IMR-90 (cell line): ENCODE measurements at regions not wholly inside any gene's neighbourhood (a gene's known extent, or its start where the extent isn't known, plus 50 kb on each side); places are given as distances from the start of the nearest gene placed in this dataset.

ENCODE experiments used
- ATAC-seq: fragments of 200-7000 bp; cut with Tn5 transposase; 2 replicates; pipeline ENCODE4 v1.9.1; 2020; ENCODE audit warnings: low read depth, mild to moderate bottlenecking, moderate library complexity
- BruUV-seq: library from RNA; stranded (reverse); fragments of 400-500 nt; replicated peaks from 2 replicates; lab custom pipeline; 2021; lab: Mats Ljungman, UMichigan
- CTCF ChIA-PET: fragments of 300-600 bp; formaldehyde crosslinking; extraction: SDS; loops from one replicate; lab custom pipeline; 2021; ENCODE audit warnings: antibody characterized with exemption; lab: Yijun Ruan, JAX
- POLR2A ChIA-PET: fragments of 300-600 bp; sonication (Branson Sonifier 250); formaldehyde crosslinking; loops from one replicate; lab custom pipeline; 2022; ENCODE audit warnings: antibody characterized with exemption; ENCODE audit not compliant: unreplicated experiment; lab: Charles Lee
- DNase-seq: peaks from one replicate; pipeline ENCODE4 v3.0.0; 2013
- H2AFZ ChIP-seq: replicated peaks from 2 replicates; pipeline ENCODE3; 2013; ENCODE audit warnings: low read length, mild to moderate bottlenecking; ENCODE audit not compliant: poor library complexity
- H2AK5ac ChIP-seq: 2 replicates; pipeline ENCODE4 v1.6.1; 2013; ENCODE audit warnings: low read depth, low read length, inconsistent platforms
- H2AK9ac ChIP-seq: replicated peaks from 2 replicates; pipeline ENCODE3; 2013; ENCODE audit warnings: mild to moderate bottlenecking, low read depth, low read length, moderate library complexity; ENCODE audit not compliant: poor library complexity
- H2BK120ac ChIP-seq: 2 replicates; pipeline ENCODE4 v1.6.1; 2013; ENCODE audit warnings: low read depth, low read length, inconsistent platforms
- H2BK15ac ChIP-seq: 3 replicates; pipeline ENCODE4 v1.6.1; 2013; ENCODE audit warnings: low read depth, low read length, inconsistent platforms
- H2BK20ac ChIP-seq: 2 replicates; pipeline ENCODE4 v1.6.1; 2013; ENCODE audit warnings: low read depth, mild to moderate bottlenecking, inconsistent platforms, low read length, moderate library complexity
- H2BK5ac ChIP-seq: 2 replicates; pipeline ENCODE4 v1.6.1; 2013; ENCODE audit warnings: mild to moderate bottlenecking, low read depth, low read length, inconsistent platforms; ENCODE audit not compliant: poor library complexity, severe bottlenecking
- H3K14ac ChIP-seq: replicated peaks from 2 replicates; pipeline ENCODE4 v1.6.1; 2013; ENCODE audit warnings: low read depth, low read length, inconsistent platforms
- H3K18ac ChIP-seq: 2 replicates; pipeline ENCODE4 v1.6.1; 2013; ENCODE audit warnings: low read depth, low read length, control low read depth
- H3K23ac ChIP-seq: 2 replicates; pipeline ENCODE4 v1.6.1; 2013; ENCODE audit warnings: low read depth, low read length, inconsistent platforms
- H3K27ac ChIP-seq: 2 replicates; pipeline ENCODE4 v1.5.1; 2013; ENCODE audit warnings: mild to moderate bottlenecking, control low read depth, low read length; ENCODE audit not compliant: insufficient read depth
- H3K27me3 ChIP-seq: 2 replicates; pipeline ENCODE4 v1.6.1; 2013; ENCODE audit warnings: low read length; ENCODE audit not compliant: control insufficient read depth, insufficient read depth
- H3K36me3 ChIP-seq: 2 replicates; pipeline ENCODE4 v1.6.1; 2013; ENCODE audit warnings: low read length, mixed read lengths; ENCODE audit not compliant: control insufficient read depth, insufficient read depth
- H3K4ac ChIP-seq: 2 replicates; pipeline ENCODE4 v1.6.1; 2013; ENCODE audit warnings: low read depth, low read length, inconsistent platforms
- H3K4me1 ChIP-seq: 2 replicates; pipeline ENCODE4 v1.6.1; 2013; ENCODE audit warnings: low read length, mixed read lengths; ENCODE audit not compliant: control insufficient read depth, insufficient read depth
- H3K4me2 ChIP-seq: 2 replicates; pipeline ENCODE4 v1.6.1; 2013; ENCODE audit warnings: low read depth, mild to moderate bottlenecking, control low read depth, low read length, moderate library complexity
- H3K4me3 ChIP-seq: 2 replicates; pipeline ENCODE4 v1.5.1; 2013; ENCODE audit warnings: low read depth, mild to moderate bottlenecking, control low read depth, low read length, moderate library complexity; ENCODE audit not compliant: insufficient read depth
- H3K56ac ChIP-seq: 2 replicates; pipeline ENCODE4 v1.6.1; 2013; ENCODE audit warnings: low read length, inconsistent platforms; ENCODE audit not compliant: insufficient read depth; ENCODE audit errors: extremely low read depth
- H3K79me1 ChIP-seq, 2 experiments: 2 replicates each; pipeline ENCODE4 v1.6.1; 2013; ENCODE audit warnings: low read length in 2 of 2, inconsistent platforms in 1 of 2, low read depth in 1 of 2
- H3K9ac ChIP-seq: 2 replicates; pipeline ENCODE4 v1.6.1; 2013; ENCODE audit warnings: low read depth, low read length, control low read depth
- H3K9me1 ChIP-seq: 2 replicates; pipeline ENCODE4 v1.6.1; 2013; ENCODE audit warnings: low read length, inconsistent platforms; ENCODE audit not compliant: insufficient read depth
- H3K9me3 ChIP-seq: 2 replicates; pipeline ENCODE4 v1.6.1; 2013; ENCODE audit warnings: low read length; ENCODE audit not compliant: control insufficient read depth, insufficient read depth
- H4K20me1 ChIP-seq: 2 replicates; pipeline ENCODE4 v1.6.1; 2013; ENCODE audit warnings: low read length, inconsistent platforms; ENCODE audit not compliant: insufficient read depth
- H4K5ac ChIP-seq: 2 replicates; pipeline ENCODE4 v1.6.1; 2013; ENCODE audit warnings: mild to moderate bottlenecking, low read depth, low read length, control low read depth
- H4K8ac ChIP-seq, 2 experiments: 2 replicates each; pipeline ENCODE4 v1.6.1; 2013; ENCODE audit warnings: low read depth in 2 of 2, low read length in 2 of 2, control low read depth in 1 of 2, inconsistent platforms in 1 of 2
- H4K91ac ChIP-seq: 2 replicates; pipeline ENCODE4 v1.6.1; 2013; ENCODE audit warnings: low read depth, low read length, inconsistent platforms; ENCODE audit not compliant: insufficient read depth
- CHD1 ChIP-seq: IDR thresholded peaks from 2 replicates; pipeline ENCODE4 v1.6.1; 2012; ENCODE audit warnings: low read depth, low read length, improper control_type of control experiment
- CTCF ChIP-seq: conservative IDR thresholded peaks from 2 replicates; pipeline ENCODE4 v1.5.1; 2012; ENCODE audit warnings: mild to moderate bottlenecking, low read depth, low read length, improper control_type of control experiment
- ELK1 ChIP-seq: fragments of 150-350 bp; IDR thresholded peaks from 2 replicates; pipeline ENCODE4 v1.6.1; 2016; ENCODE audit warnings: low read depth, mild to moderate bottlenecking, low read length, moderate library complexity, borderline replicate concordance
- MAFK ChIP-seq: IDR thresholded peaks from 2 replicates; pipeline ENCODE4 v1.6.1; 2012; ENCODE audit warnings: low read depth, low read length, improper control_type of control experiment
- MAZ ChIP-seq: IDR thresholded peaks from 2 replicates; pipeline ENCODE4 v1.6.1; 2012; ENCODE audit warnings: low read depth, mild to moderate bottlenecking, low read length, improper control_type of control experiment, moderate library complexity, borderline replicate concordance
- MXI1 ChIP-seq: IDR thresholded peaks from 2 replicates; pipeline ENCODE4 v1.6.1; 2012; ENCODE audit warnings: low read depth, mild to moderate bottlenecking, low read length, moderate library complexity, borderline replicate concordance
- POLR2A ChIP-seq: IDR thresholded peaks from 2 replicates; pipeline ENCODE4 v1.6.1; 2012; ENCODE audit warnings: mild to moderate bottlenecking, low read depth, low read length
- RAD21 ChIP-seq: IDR thresholded peaks from 2 replicates; pipeline ENCODE4 v1.6.1; 2012; ENCODE audit warnings: low read length, improper control_type of control experiment
- RCOR1 ChIP-seq: IDR thresholded peaks from 2 replicates; pipeline ENCODE4 v1.6.1; 2012; ENCODE audit warnings: mild to moderate bottlenecking, low read length, improper control_type of control experiment; ENCODE audit not compliant: insufficient replicate concordance
- RFX5 ChIP-seq: IDR thresholded peaks from 2 replicates; pipeline ENCODE4 v1.8.0; 2012; ENCODE audit warnings: low read depth, mild to moderate bottlenecking, low read length, moderate library complexity
- SMC3 ChIP-seq: fragments of 150-350 bp; IDR thresholded peaks from 2 replicates; pipeline ENCODE4 v1.6.1; 2016; ENCODE audit warnings: low read depth, mild to moderate bottlenecking, antibody characterized with exemption, low read length, moderate library complexity
- WGBS, 2 experiments: methylation state at CpG; one replicate each; pipeline versions ENCODE4 v1.1.5 to v1.1.7; 2013; ENCODE audit warnings: missing lambda C conversion rate in 2 of 2; ENCODE audit not compliant: insufficient read length in 1 of 2; ENCODE audit errors: extremely low coverage in 2 of 2; 5-methylcytosine and 5-hydroxymethylcytosine counted together
- dilution Hi-C: fragments of 300-500 bp; cut with HindIII; formaldehyde crosslinking; loops from one replicate; pipeline ENCODE4 v1.14.3; 2018; ENCODE audit warnings: low sequenced_read_pairs; ENCODE audit not compliant: unreplicated experiment
- in situ Hi-C: fragments of 300-500 bp; cut with MboI; formaldehyde crosslinking; loops from 3 replicates; pipeline ENCODE4 v1.14.3; 2019; ENCODE audit warnings: low sequenced_read_pairs, inconsistent platforms, mixed read lengths
- intact Hi-C: fragments of 100-400 bp; cut with micrococcal nuclease; formaldehyde crosslinking; loops from 2 replicates; pipeline ENCODE4 v1.10.0; 2022

GRCh38 chrX:44439242-44439794 is 95.8 kb upstream of the EFHC2 start:
- ATAC-seq: no peak
- H3K4me1 ChIP-seq: no peaks in the 10 kb centered on the region

More at GRCh38 chrX:44439242-44439794, 95.8 kb upstream of the EFHC2 start:
- no peak overlapping the region for H3K14ac ChIP-seq
- no peak overlapping the region for H3K4me3 ChIP-seq
- in situ Hi-C loops (no loop called here), intact Hi-C loops (no loop called here), dilution Hi-C loops (no loop called here)
- H3K27ac ChIP-seq: no peak overlapping the region
- H2AK5ac ChIP-seq: no peak overlapping the region
- ChIA-PET POLR2A (no interaction called here), CTCF (no interaction called here)
- no CpG with 5 or more reads among the region's 2 CpGs for WGBS, 2 experiments
- H3K9ac ChIP-seq: no peak overlapping the region
- H3K36me3 ChIP-seq: no peaks in the 10 kb centered on the region
- H3K23ac ChIP-seq: no peak overlapping the region
- no peak overlapping the region for H3K4ac ChIP-seq
- H3K4me2 ChIP-seq: no peak overlapping the region
- no peak for DNase-seq
- H2AK9ac ChIP-seq: no peak overlapping the region
- TF ChIP-seq RCOR1 (no peak), MAFK (no peak), ELK1 (no peak), CTCF (no peak), MXI1 (no peak), SMC3 (no peak), POLR2A (no peak), RFX5 (no peak), CHD1 (no peak), RAD21 (no peak), MAZ (no peak)
- no peak overlapping the region for H3K56ac ChIP-seq
- no peak overlapping the region for H2BK20ac ChIP-seq
- H2AFZ ChIP-seq: no peak overlapping the region
- H3K9me1 ChIP-seq: no peaks in the 10 kb centered on the region
- no peak overlapping the region for H3K18ac ChIP-seq
- BruUV-seq: no TSS peak
- H4K91ac ChIP-seq: no peak overlapping the region
- H4K8ac ChIP-seq: no peak overlapping the region
- no peak overlapping the region for H2BK120ac ChIP-seq
- no peaks in the 10 kb centered on the region for H3K79me1 ChIP-seq
- H4K20me1 ChIP-seq: no peaks in the 10 kb centered on the region
- no peak overlapping the region for H2BK15ac ChIP-seq
- no peak overlapping the region for H4K5ac ChIP-seq
- peaks cover 2% of the 10 kb centered on the region; the same call in 1 of the 2 replicates for H3K9me3 ChIP-seq
- no peak overlapping the region for H2BK5ac ChIP-seq
- peaks cover 3% of the 10 kb centered on the region; the same call in 1 of the 2 replicates for H3K27me3 ChIP-seq
